GM12891 (cell line): ENCODE measurements at regions not wholly inside any gene's neighbourhood (a gene's known extent, or its start where the extent isn't known, plus 50 kb on each side); places are given as distances from the start of the nearest gene placed in this dataset.

Experiments used
- POLR2A ChIP-seq: IDR thresholded peaks from 2 replicates; pipeline ENCODE4 v1.6.1; 2011; ENCODE audit warnings: low read depth, low read length, control low read depth
- POLR2AphosphoS5 ChIP-seq: IDR thresholded peaks from 2 replicates; pipeline ENCODE4 v1.6.1; 2011; ENCODE audit warnings: low read depth, low read length, control low read depth

DNA sequence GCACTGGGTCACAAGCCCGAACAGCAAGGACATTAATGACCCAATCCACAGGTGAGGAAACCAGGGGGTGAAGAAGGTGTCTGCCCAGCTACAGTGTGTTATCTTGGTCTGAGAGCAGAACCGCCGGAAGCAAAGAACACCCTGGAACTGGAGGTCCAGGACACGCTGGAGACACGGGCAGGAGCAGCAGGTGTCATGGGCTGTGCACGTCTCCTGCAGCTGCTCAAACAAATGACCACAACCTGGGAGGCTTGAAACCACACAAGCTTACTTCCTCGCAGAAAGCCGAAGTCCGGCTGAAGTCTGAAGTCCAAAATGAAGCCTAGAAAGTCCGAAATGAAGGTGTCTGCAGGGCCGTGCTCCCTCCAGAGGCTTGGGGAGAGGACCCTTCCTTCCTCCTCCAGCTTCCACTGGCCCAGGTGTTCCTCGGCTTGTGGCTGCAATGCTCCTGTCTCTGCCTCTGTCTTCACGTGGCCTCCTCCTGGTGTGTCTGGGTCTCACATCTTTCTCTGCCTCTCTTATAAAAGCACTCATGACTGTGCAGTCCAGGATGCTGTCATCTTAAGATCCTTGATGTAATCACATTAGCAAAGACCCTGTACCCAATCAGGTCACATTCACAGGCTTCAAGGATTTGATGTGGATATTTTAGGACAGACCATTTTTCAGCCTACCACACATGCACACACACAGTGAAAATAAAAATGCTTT, 351.2 kb downstream of the C16orf95 start:
- TF ChIP-seq POLR2A (no peak), POLR2AphosphoS5 (no peak)
